ENCODE measurements at regions not wholly inside any gene's neighbourhood (a gene's known extent, or its start where the extent isn't known, plus 50 kb on each side); places are given as distances from the start of the nearest gene placed in this dataset.
"Not testable (repeated sequence)": the region's sequence is repeated elsewhere in the genome, so short reads cannot be mapped to it uniquely, and the experiment has no call there.

GRCh38 chr9:28147923-28148597 is 574.8 kb upstream of the C9orf72 start:
- TF ChIP-seq ZNF160 (CRISPR knock-in tag; IDR thresholded peaks at IDR 0.05); ZNF841 (CRISPR knock-in tag; IDR thresholded peaks at IDR 0.05; ENCODE audit: borderline replicate concordance); ZMYM2 (CRISPR knock-in tag; IDR thresholded peaks at IDR 0.05); MIXL1 (CRISPR knock-in tag; IDR thresholded peaks at IDR 0.05); FOXA1 (IDR thresholded peaks at IDR 0.05); FOXA1 (CRISPR knock-in tag; IDR thresholded peaks at IDR 0.05); CEBPB (IDR thresholded peaks at IDR 0.05; ENCODE audit: borderline replicate concordance, low read depth, low read length); SIN3B (IDR thresholded peaks at IDR 0.05; ENCODE audit: low read length); SMC3 (IDR thresholded peaks at IDR 0.05; ENCODE audit: low read length); TCF12 (IDR thresholded peaks at IDR 0.05); TCF12 (CRISPR knock-in tag; IDR thresholded peaks at IDR 0.05): not testable (repeated sequence)
- TF ChIP-seq, protein P1, sequence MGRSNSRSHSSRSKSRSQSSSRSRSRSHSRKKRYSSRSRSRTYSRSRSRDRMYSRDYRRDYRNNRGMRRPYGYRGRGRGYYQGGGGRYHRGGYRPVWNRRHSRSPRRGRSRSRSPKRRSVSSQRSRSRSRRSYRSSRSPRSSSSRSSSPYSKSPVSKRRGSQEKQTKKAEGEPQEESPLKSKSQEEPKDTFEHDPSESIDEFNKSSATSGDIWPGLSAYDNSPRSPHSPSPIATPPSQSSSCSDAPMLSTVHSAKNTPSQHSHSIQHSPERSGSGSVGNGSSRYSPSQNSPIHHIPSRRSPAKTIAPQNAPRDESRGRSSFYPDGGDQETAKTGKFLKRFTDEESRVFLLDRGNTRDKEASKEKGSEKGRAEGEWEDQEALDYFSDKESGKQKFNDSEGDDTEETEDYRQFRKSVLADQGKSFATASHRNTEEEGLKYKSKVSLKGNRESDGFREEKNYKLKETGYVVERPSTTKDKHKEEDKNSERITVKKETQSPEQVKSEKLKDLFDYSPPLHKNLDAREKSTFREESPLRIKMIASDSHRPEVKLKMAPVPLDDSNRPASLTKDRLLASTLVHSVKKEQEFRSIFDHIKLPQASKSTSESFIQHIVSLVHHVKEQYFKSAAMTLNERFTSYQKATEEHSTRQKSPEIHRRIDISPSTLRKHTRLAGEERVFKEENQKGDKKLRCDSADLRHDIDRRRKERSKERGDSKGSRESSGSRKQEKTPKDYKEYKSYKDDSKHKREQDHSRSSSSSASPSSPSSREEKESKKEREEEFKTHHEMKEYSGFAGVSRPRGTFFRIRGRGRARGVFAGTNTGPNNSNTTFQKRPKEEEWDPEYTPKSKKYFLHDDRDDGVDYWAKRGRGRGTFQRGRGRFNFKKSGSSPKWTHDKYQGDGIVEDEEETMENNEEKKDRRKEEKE (IDR thresholded peaks at IDR 0.05): not testable (repeated sequence)
- TF ChIP-seq, protein P2, sequence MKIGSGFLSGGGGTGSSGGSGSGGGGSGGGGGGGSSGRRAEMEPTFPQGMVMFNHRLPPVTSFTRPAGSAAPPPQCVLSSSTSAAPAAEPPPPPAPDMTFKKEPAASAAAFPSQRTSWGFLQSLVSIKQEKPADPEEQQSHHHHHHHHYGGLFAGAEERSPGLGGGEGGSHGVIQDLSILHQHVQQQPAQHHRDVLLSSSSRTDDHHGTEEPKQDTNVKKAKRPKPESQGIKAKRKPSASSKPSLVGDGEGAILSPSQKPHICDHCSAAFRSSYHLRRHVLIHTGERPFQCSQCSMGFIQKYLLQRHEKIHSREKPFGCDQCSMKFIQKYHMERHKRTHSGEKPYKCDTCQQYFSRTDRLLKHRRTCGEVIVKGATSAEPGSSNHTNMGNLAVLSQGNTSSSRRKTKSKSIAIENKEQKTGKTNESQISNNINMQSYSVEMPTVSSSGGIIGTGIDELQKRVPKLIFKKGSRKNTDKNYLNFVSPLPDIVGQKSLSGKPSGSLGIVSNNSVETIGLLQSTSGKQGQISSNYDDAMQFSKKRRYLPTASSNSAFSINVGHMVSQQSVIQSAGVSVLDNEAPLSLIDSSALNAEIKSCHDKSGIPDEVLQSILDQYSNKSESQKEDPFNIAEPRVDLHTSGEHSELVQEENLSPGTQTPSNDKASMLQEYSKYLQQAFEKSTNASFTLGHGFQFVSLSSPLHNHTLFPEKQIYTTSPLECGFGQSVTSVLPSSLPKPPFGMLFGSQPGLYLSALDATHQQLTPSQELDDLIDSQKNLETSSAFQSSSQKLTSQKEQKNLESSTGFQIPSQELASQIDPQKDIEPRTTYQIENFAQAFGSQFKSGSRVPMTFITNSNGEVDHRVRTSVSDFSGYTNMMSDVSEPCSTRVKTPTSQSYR (CRISPR knock-in tag; IDR thresholded peaks at IDR 0.05; ENCODE audit: borderline replicate concordance): not testable (repeated sequence)
